ENCODE measurements at regions not wholly inside any gene's neighbourhood (a gene's known extent, or its start where the extent isn't known, plus 50 kb on each side); places are given as distances from the start of the nearest gene placed in this dataset.

DNA sequence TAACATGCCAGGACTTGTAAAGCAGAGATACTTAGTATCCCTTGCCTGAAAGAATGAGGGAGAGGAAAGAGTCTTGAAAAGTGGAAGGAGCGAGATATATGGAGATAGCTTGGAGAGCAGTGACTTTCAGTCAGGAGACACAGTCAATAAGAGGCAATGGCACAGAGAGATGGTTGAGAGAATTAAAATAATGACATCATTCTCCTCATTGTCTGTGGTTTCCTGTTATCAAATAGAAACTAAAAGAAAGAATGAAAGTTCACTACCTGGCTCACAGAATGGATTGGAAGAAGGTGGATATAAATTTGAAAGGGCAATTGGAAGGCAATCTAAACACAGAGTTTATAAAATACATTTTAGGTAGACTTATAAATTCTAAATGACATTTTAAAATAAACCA, 760.2 kb upstream of the AADAT start:
- TF ChIP-seq POLR2A (IDR thresholded peaks at IDR 0.05) (no peak), EP300 (IDR thresholded peaks at IDR 0.05) (no peak), POLR2AphosphoS5 (IDR thresholded peaks at IDR 0.05) (no peak)
- TF ChIP-seq, protein P1, sequence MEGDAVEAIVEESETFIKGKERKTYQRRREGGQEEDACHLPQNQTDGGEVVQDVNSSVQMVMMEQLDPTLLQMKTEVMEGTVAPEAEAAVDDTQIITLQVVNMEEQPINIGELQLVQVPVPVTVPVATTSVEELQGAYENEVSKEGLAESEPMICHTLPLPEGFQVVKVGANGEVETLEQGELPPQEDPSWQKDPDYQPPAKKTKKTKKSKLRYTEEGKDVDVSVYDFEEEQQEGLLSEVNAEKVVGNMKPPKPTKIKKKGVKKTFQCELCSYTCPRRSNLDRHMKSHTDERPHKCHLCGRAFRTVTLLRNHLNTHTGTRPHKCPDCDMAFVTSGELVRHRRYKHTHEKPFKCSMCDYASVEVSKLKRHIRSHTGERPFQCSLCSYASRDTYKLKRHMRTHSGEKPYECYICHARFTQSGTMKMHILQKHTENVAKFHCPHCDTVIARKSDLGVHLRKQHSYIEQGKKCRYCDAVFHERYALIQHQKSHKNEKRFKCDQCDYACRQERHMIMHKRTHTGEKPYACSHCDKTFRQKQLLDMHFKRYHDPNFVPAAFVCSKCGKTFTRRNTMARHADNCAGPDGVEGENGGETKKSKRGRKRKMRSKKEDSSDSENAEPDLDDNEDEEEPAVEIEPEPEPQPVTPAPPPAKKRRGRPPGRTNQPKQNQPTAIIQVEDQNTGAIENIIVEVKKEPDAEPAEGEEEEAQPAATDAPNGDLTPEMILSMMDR (IDR thresholded peaks at IDR 0.05): no peak

All from gastroesophageal sphincter (tissue), 3 donors.